Mesenchymal stem cell (in vitro differentiated cells and primary cell): ENCODE measurements at regions not wholly inside any gene's neighbourhood (a gene's known extent, or its start where the extent isn't known, plus 50 kb on each side); places are given as distances from the start of the nearest gene placed in this dataset.
A peak's percentile ranks its signal among the peaks of the same experiment; 100 is the strongest.

Experiments
- DNase-seq: peaks from one replicate; pipeline ENCODE4 v3.0.0-alpha.2; 2013
- H2AFZ ChIP-seq: one replicate; pipeline ENCODE4 v1.6.1; 2013; ENCODE audit warnings: low read depth, mild to moderate bottlenecking, control low read depth, inconsistent platforms, low read length, moderate library complexity
- H2AK5ac ChIP-seq: 2 replicates; pipeline ENCODE4 v1.6.1; 2013; ENCODE audit warnings: low read length, moderate library complexity, mild to moderate bottlenecking, inconsistent platforms; ENCODE audit not compliant: severe bottlenecking
- H2BK120ac ChIP-seq: one replicate; pipeline ENCODE4 v1.6.1; 2013; ENCODE audit warnings: low read depth, mild to moderate bottlenecking, inconsistent platforms, low read length, moderate library complexity
- H2BK12ac ChIP-seq, 2 experiments: one replicate each; pipeline ENCODE4 v1.6.1; 2013; ENCODE audit warnings: inconsistent platforms in 2 of 2, low read length in 2 of 2, mild to moderate bottlenecking in 2 of 2, moderate library complexity in 2 of 2, control low read depth in 1 of 2
- H2BK15ac ChIP-seq: one replicate; pipeline ENCODE4 v1.6.1; 2013; ENCODE audit warnings: mild to moderate bottlenecking, low read depth, inconsistent platforms; ENCODE audit not compliant: poor library complexity, severe bottlenecking
- H2BK5ac ChIP-seq: 2 replicates; pipeline ENCODE4 v1.6.1; 2013; ENCODE audit warnings: low read depth, mild to moderate bottlenecking, low read length, control low read depth, inconsistent platforms; ENCODE audit not compliant: poor library complexity, severe bottlenecking
- H3K14ac ChIP-seq, 2 experiments: one replicate each; pipeline ENCODE4 v1.6.1; 2013; ENCODE audit warnings: inconsistent platforms in 2 of 2, low read length in 2 of 2, control low read depth in 1 of 2, mild to moderate bottlenecking in 1 of 2, moderate library complexity in 1 of 2
- H3K18ac ChIP-seq, 2 experiments: one replicate each; pipeline ENCODE4 v1.6.1; 2013; ENCODE audit warnings: inconsistent platforms in 2 of 2, low read length in 2 of 2, control low read depth in 1 of 2, low read depth in 1 of 2, mild to moderate bottlenecking in 1 of 2
- H3K23ac ChIP-seq, 2 experiments: one replicate each; pipeline ENCODE4 v1.6.1; 2013; ENCODE audit warnings: inconsistent platforms in 2 of 2, low read length in 2 of 2, mild to moderate bottlenecking in 2 of 2, moderate library complexity in 2 of 2, control low read depth in 1 of 2
- H3K27ac ChIP-seq: 2 replicates; pipeline ENCODE4 v1.5.1; 2013; ENCODE audit warnings: mild to moderate bottlenecking, moderate library complexity, low read length, control low read depth, inconsistent platforms; ENCODE audit not compliant: poor library complexity, severe bottlenecking
- H3K27me3 ChIP-seq, 2 experiments: 2 replicates each; pipeline versions ENCODE4 v1.6.1 to v1.7.0; 2013; ENCODE audit warnings: low read length in 2 of 2, mild to moderate bottlenecking in 2 of 2, moderate library complexity in 2 of 2, control low read depth in 1 of 2, inconsistent platforms in 1 of 2; ENCODE audit not compliant: control insufficient read depth in 1 of 2, insufficient read depth in 1 of 2
- H3K36me3 ChIP-seq, 2 experiments: 2 replicates each; pipeline versions ENCODE4 v1.6.1 to v1.7.0; 2013; ENCODE audit warnings: low read length in 2 of 2, control low read depth in 1 of 2, inconsistent platforms in 1 of 2, low read depth in 1 of 2, mild to moderate bottlenecking in 1 of 2; ENCODE audit not compliant: insufficient read depth in 2 of 2, control insufficient read depth in 1 of 2
- H3K4ac ChIP-seq, 2 experiments: one replicate each; pipeline ENCODE4 v1.6.1; 2013; ENCODE audit warnings: inconsistent platforms in 2 of 2, low read length in 2 of 2, mild to moderate bottlenecking in 2 of 2, moderate library complexity in 2 of 2, control low read depth in 1 of 2, low read depth in 1 of 2
- H3K4me1 ChIP-seq: 2 replicates; pipeline ENCODE4 v1.6.1; 2013; ENCODE audit warnings: low read depth, low read length, control low read depth; ENCODE audit not compliant: control insufficient read depth, insufficient read depth
- H3K4me2 ChIP-seq: 2 replicates; pipeline ENCODE4 v1.6.1; 2013; ENCODE audit warnings: low read length, mild to moderate bottlenecking, inconsistent platforms; ENCODE audit not compliant: poor library complexity, severe bottlenecking
- H3K4me3 ChIP-seq, 2 experiments: 2 replicates each; pipeline versions ENCODE4 v1.5.1 to v1.7.0; 2013; ENCODE audit warnings: low read length in 2 of 2, mild to moderate bottlenecking in 2 of 2, control low read depth in 1 of 2, low read depth in 1 of 2; ENCODE audit not compliant: insufficient read depth in 1 of 2
- H3K79me1 ChIP-seq: replicated peaks from 2 replicates; pipeline ENCODE4 v1.6.1; 2013; ENCODE audit warnings: mild to moderate bottlenecking, control low read depth, low read length, inconsistent platforms; ENCODE audit not compliant: poor library complexity, severe bottlenecking
- H3K9ac ChIP-seq: 2 replicates; pipeline ENCODE4 v1.7.0; 2013; ENCODE audit warnings: mild to moderate bottlenecking, low read length, moderate library complexity
- H3K9me3 ChIP-seq: 2 replicates; pipeline ENCODE4 v1.7.0; 2013; ENCODE audit warnings: mild to moderate bottlenecking, low read length; ENCODE audit not compliant: control insufficient read depth
- H4K8ac ChIP-seq: one replicate; pipeline ENCODE4 v1.6.1; 2013; ENCODE audit warnings: inconsistent platforms, mild to moderate bottlenecking, low read length, moderate library complexity
- H4K91ac ChIP-seq: one replicate; pipeline ENCODE4 v1.6.1; 2013; ENCODE audit warnings: mild to moderate bottlenecking, low read length, inconsistent platforms
- WGBS: methylation state at CpG from one replicate; pipeline ENCODE4 v1.1.7; 2013; ENCODE audit warnings: mixed read lengths; 5-methylcytosine and 5-hydroxymethylcytosine counted together

DNA sequence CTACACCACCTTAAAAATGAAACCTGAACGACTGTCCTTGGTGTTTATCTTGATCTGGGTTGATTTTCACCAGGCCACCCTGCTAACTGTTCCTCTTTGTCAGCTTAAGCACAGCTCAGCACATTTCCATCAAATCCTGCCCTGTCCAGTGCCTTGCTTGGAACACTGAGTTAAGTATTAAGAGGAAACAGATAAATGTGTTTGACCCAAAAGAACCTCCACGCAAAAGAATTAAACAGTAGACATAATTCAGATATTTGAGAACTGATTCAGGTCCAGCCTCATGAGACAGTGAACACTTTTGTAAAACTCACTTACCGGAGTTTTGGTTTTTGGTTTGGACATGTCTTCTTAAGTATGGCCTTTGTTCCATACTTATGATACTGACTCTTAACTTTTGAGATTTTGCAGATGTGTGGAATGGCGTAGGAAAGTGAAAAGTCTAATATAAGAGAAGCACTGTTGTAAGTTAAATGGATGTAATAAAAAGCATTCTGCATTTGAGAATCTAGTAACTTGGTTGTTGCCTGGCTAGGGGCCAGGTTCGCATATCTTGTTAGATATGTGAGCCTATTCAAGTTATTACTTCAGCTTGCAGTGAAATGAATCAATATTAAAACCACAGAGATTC, 88.9 kb upstream of the SERPINE2 start:
- Histone ChIP-seq H3K27ac (peak overlapping the region; percentile 25), H3K36me3 (no peaks in the 10 kb centered on the region), H2AFZ (no peak overlapping the region), H3K18ac (no peak overlapping the region), H2AK5ac (no peak overlapping the region), H4K91ac (no peak overlapping the region), H3K9me3 (peaks cover 3% of the 10 kb centered on the region), H3K23ac (no peak overlapping the region), H3K4me3 (no peak overlapping the region), H2BK12ac (no peak overlapping the region), H3K9ac (no peak overlapping the region), H3K4me2 (no peak overlapping the region), H3K27me3 (no peaks in the 10 kb centered on the region), H3K79me1 (no peaks in the 10 kb centered on the region), H2BK120ac (no peak overlapping the region), H3K4me1 (peaks cover 6% of the 10 kb centered on the region), H2BK15ac (no peak overlapping the region), H2BK5ac (no peak overlapping the region), H3K4ac (no peak overlapping the region), H3K14ac (no peak overlapping the region), H4K8ac (no peak overlapping the region)
- peak; percentile 53 for DNase-seq
- 34% methylated on average over 5 of the region's 5 CpGs for WGBS

DNA sequence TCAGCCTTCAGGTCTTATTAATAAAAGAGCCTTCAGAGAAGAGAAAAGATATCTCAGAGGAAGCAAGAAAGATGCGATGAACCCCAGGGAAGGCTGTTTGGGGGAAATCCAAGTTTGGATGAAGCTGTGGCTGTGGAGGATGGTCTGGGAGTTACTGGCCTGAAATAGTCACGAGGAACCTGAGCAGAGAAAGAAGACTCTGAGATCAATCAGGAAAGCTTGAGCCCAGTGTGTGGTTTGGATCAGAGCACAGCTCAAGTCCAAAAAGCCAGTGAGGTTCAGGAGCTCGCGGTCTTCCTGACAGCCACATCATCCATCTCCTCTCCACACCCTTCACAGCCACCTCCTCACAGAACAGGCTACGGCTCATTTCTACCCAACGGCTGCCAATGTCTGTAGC, 87.4 kb upstream of the SERPINE2 start:
- no peaks in the 10 kb centered on the region for H3K36me3 ChIP-seq
- peak overlapping the region; percentile 19 for H4K91ac ChIP-seq
- no peaks in the 10 kb centered on the region for H3K27me3 ChIP-seq
- peak overlapping the region; percentile 12 for H4K8ac ChIP-seq
- no peak overlapping the region for H3K23ac ChIP-seq
- H2BK12ac ChIP-seq: peak overlapping the region in 1 of 2 experiments; percentile 20
- peak overlapping the region; percentile 44 for H3K9ac ChIP-seq
- no peak for DNase-seq
- H2BK5ac ChIP-seq: no peak overlapping the region
- H2AFZ ChIP-seq: no peak overlapping the region
- no peak overlapping the region for H3K27ac ChIP-seq
- H3K18ac ChIP-seq: peak overlapping the region in 1 of 2 experiments; percentile 48
- no peak overlapping the region for H2AK5ac ChIP-seq
- H3K4me3 ChIP-seq: peak overlapping the region in 1 of 2 experiments; percentile 39
- no peak overlapping the region for H3K4ac ChIP-seq
- H3K4me1 ChIP-seq: peaks cover 6% of the 10 kb centered on the region
- H3K79me1 ChIP-seq: no peaks in the 10 kb centered on the region
- no peak overlapping the region for H2BK15ac ChIP-seq
- no peak overlapping the region for H3K14ac ChIP-seq
- no peak overlapping the region for H3K4me2 ChIP-seq
- H2BK120ac ChIP-seq: no peak overlapping the region
- 99% methylated on average over 6 of the region's 6 CpGs for WGBS
- H3K9me3 ChIP-seq: peaks cover 3% of the 10 kb centered on the region

DNA sequence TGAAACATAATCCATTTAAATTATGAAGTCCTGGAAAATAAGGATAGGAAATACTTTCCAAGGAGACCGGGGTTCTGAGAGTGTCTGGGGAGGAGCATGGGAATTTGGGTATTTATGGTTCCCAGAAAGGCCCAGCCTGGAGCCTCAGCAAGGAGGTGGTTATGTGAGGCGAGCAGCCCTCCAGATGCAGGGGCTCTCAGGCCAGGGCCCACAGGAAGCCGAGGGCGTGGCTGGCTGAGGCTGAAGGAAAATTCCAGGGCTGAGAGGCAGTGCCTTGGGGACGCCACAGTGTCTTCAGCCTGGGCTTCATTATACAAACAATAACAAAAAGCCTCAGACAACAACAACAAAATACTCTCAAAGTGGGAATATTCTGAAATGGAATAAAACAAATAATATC, 86.9 kb upstream of the SERPINE2 start:
- Histone ChIP-seq H3K36me3 (no peaks in the 10 kb centered on the region), H3K18ac (peak overlapping the region in 1 of 2 experiments; percentile 68), H3K4me3 (no peak overlapping the region), H3K14ac (no peak overlapping the region), H3K23ac (no peak overlapping the region), H3K4me2 (no peak overlapping the region), H4K91ac (no peak overlapping the region), H3K9me3 (peaks cover 3% of the 10 kb centered on the region), H3K4ac (peak overlapping the region in 1 of 2 experiments; percentile 43), H3K27me3 (no peaks in the 10 kb centered on the region), H3K4me1 (peaks cover 6% of the 10 kb centered on the region), H2AFZ (no peak overlapping the region), H3K9ac (peak overlapping the region; percentile 44), H2AK5ac (no peak overlapping the region), H2BK5ac (no peak overlapping the region), H4K8ac (no peak overlapping the region), H2BK15ac (no peak overlapping the region), H3K79me1 (no peaks in the 10 kb centered on the region), H2BK120ac (no peak overlapping the region), H2BK12ac (peak overlapping the region in 1 of 2 experiments; percentile 54), H3K27ac (no peak overlapping the region)
- WGBS: 33% methylated on average over 4 of the region's 5 CpGs
- DNase-seq: peak; percentile 39

DNA sequence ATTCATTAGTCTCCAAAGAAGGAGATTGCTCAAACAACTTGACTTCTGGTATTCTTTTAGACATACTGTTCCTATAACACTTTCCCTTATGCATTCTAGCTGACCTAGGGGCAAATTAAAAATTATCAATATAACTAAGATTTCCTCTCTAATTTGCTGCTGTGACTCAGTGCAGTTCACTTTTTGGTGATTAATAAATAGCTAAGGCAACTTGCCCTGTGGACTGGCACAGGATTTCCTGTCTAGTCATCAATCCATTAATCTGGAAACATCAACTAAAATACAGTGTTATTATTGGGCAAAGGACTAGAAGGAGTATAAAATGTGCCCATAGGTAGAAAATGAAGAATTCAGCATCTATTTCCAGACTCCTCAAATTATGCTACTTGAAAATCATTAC, 83.5 kb upstream of the SERPINE2 start:
- Histone ChIP-seq H4K91ac (no peak overlapping the region), H2BK120ac (no peak overlapping the region), H3K9ac (no peak overlapping the region), H3K27me3 (no peaks in the 10 kb centered on the region), H3K18ac (no peak overlapping the region), H3K27ac (no peak overlapping the region), H3K4me3 (no peak overlapping the region), H2AK5ac (no peak overlapping the region), H3K23ac (no peak overlapping the region), H2BK12ac (no peak overlapping the region), H3K4ac (no peak overlapping the region), H3K4me1 (peaks cover 2% of the 10 kb centered on the region), H3K79me1 (no peaks in the 10 kb centered on the region), H4K8ac (no peak overlapping the region), H3K14ac (no peak overlapping the region), H3K4me2 (no peak overlapping the region), H3K9me3 (peaks cover 5% of the 10 kb centered on the region), H2AFZ (no peak overlapping the region), H2BK15ac (no peak overlapping the region), H3K36me3 (no peaks in the 10 kb centered on the region), H2BK5ac (no peak overlapping the region)
- DNase-seq: no peak
